ENCODE measurements at regions not wholly inside any gene's neighbourhood (a gene's known extent, or its start where the extent isn't known, plus 50 kb on each side); places are given as distances from the start of the nearest gene placed in this dataset.

GRCh38 chr11:70696564-70696963 lies 298.2 kb downstream of the CTTN start:
- DNase-seq: no peak

GRCh38 chr11:70697701-70698100 lies 299.4 kb downstream of the CTTN start:
- DNase-seq: no peak

- DNase-seq: no peak
Measured at GRCh38 chr11:70698871-70699270, 300.5 kb downstream of the CTTN start.

GRCh38 chr11:70699294-70700221 lies 301.2 kb downstream of the CTTN start:
- no peak for DNase-seq

GRCh38 chr11:70700453-70700852 lies 302.1 kb downstream of the CTTN start:
- no peak for DNase-seq

- DNase-seq: no peak
Measured at GRCh38 chr11:70700871-70701270, 302.5 kb downstream of the CTTN start.

- no peak for DNase-seq
Measured at GRCh38 chr11:70702040-70702648, 303.8 kb downstream of the CTTN start.

- DNase-seq: no peak
Measured at GRCh38 chr11:70703141-70704064, 305.1 kb downstream of the CTTN start.

GRCh38 chr11:70705097-70705496 lies 306.8 kb downstream of the CTTN start:
- DNase-seq: no peak

GRCh38 chr11:70705930-70706329 lies 307.6 kb downstream of the CTTN start:
- peak in 2 of 51 donors; percentile 9 to 32 for DNase-seq

GRCh38 chr11:70707821-70708220 lies 309.5 kb downstream of the CTTN start:
- DNase-seq: no peak

- DNase-seq: no peak
Measured at GRCh38 chr11:70709596-70709995, 311.3 kb downstream of the CTTN start.

- DNase-seq: no peak
Measured at GRCh38 chr11:70710192-70710591, 311.9 kb downstream of the CTTN start.

- DNase-seq: no peak
Measured at GRCh38 chr11:70710601-70711000, 312.3 kb downstream of the CTTN start.

GRCh38 chr11:70711095-70711910 lies 313.0 kb downstream of the CTTN start:
- DNase-seq: no peak

- no peak for DNase-seq
Measured at GRCh38 chr11:70711911-70712185, 313.5 kb downstream of the CTTN start.

GRCh38 chr11:70712471-70712870 lies 314.1 kb downstream of the CTTN start:
- DNase-seq: no peak

- peak in 1 of 51 donors; percentile 55 for DNase-seq
Measured at GRCh38 chr11:70713086-70713835, 314.9 kb downstream of the CTTN start.

GRCh38 chr11:70713988-70714665 lies 315.8 kb downstream of the CTTN start:
- DNase-seq: peak in 2 of 51 donors; percentile 27 to 30

All from hypothalamus (tissue), 51 donors.